Caco-2 (cell line): ENCODE measurements at regions not wholly inside any gene's neighbourhood (a gene's known extent, or its start where the extent isn't known, plus 50 kb on each side); places are given as distances from the start of the nearest gene placed in this dataset.
A peak's percentile ranks its signal among the peaks of the same experiment; 100 is the strongest.

Experiments used
- BruUV-seq: library from RNA; stranded (reverse); fragments of 400-500 nt; replicated peaks from 2 replicates; lab custom pipeline; 2021; lab: Mats Ljungman, UMichigan
- CTCF ChIA-PET: fragments of 300-600 bp; sonication (Branson Sonifier 250); formaldehyde crosslinking; loops from one replicate; lab custom pipeline; 2022; ENCODE audit warnings: antibody characterized with exemption; lab: Charles Lee
- POLR2A ChIA-PET: fragments of 300-600 bp; sonication (Branson Sonifier 250); formaldehyde crosslinking; loops from one replicate; lab custom pipeline; 2022; ENCODE audit warnings: antibody characterized with exemption; lab: Charles Lee
- DNase-seq, 2 experiments: peaks; one replicate each; pipeline versions ENCODE4 v3.0.0 to v3.0.0-alpha.2; 2020 to 2022
- H3K27me3 ChIP-seq: replicated peaks from 2 replicates; pipeline ENCODE4 v1.6.0; 2011; ENCODE audit warnings: low read length; ENCODE audit not compliant: control insufficient read depth, insufficient read depth
- H3K36me3 ChIP-seq: 2 replicates; pipeline ENCODE4 v1.5.1; 2011; ENCODE audit warnings: low read length; ENCODE audit not compliant: control insufficient read depth, insufficient read depth
- H3K4me1 ChIP-seq: fragments of 250-450 bp; sonication (Bioruptor Pico); 2 replicates; pipeline ENCODE4 v1.5.1; 2020; ENCODE audit warnings: mild to moderate bottlenecking
- H3K4me3 ChIP-seq: 2 replicates; pipeline ENCODE4 v1.5.1; 2011; ENCODE audit warnings: low read depth, mild to moderate bottlenecking, control low read depth, low read length
- H3K9me3 ChIP-seq: fragments of 250-450 bp; sonication (Bioruptor Pico); 2 replicates; pipeline ENCODE4 v1.5.1; 2020; ENCODE audit warnings: mild to moderate bottlenecking, moderate library complexity
- H3K27ac Mint-ChIP-seq: one replicate; pipeline ENCODE4 v1.8.0; 2022; ENCODE audit warnings: mixed read lengths; ENCODE audit not compliant: unreplicated experiment
- H3K27me3 Mint-ChIP-seq: one replicate; pipeline ENCODE4 v1.8.0; 2022; ENCODE audit warnings: mixed read lengths; ENCODE audit not compliant: insufficient read depth, unreplicated experiment
- H3K36me3 Mint-ChIP-seq: one replicate; pipeline ENCODE4 v1.8.0; 2022; ENCODE audit warnings: mild to moderate bottlenecking, mixed read lengths; ENCODE audit not compliant: insufficient read depth, unreplicated experiment
- H3K4me1 Mint-ChIP-seq: one replicate; pipeline ENCODE4 v1.8.0; 2022; ENCODE audit warnings: low read depth, mixed read lengths; ENCODE audit not compliant: unreplicated experiment
- H3K4me3 Mint-ChIP-seq: one replicate; pipeline ENCODE4 v1.8.0; 2022; ENCODE audit warnings: mild to moderate bottlenecking, moderate library complexity, mixed read lengths; ENCODE audit not compliant: unreplicated experiment
- H3K9me3 Mint-ChIP-seq: one replicate; pipeline ENCODE4 v1.8.0; 2022; ENCODE audit warnings: mixed read lengths; ENCODE audit not compliant: unreplicated experiment
- intact Hi-C: fragments of 100-400 bp; cut with micrococcal nuclease; formaldehyde crosslinking; loops from one replicate; pipeline ENCODE4 v1.10.0; 2022; ENCODE audit not compliant: unreplicated experiment
- TF ChIP-seq, protein P1 (sequence below), 2 experiments: fragments of 200-600 bp in 1 of 2; IDR thresholded peaks; 1 replicate in 1 of 2; 2 replicates in 1 of 2; pipeline versions ENCODE4 v1.5.1 to v1.8.0; 2011 to 2022; ENCODE audit warnings: antibody characterized with exemption in 1 of 2, control low read depth in 1 of 2, inconsistent platforms in 1 of 2, low read depth in 1 of 2, low read length in 1 of 2, mild to moderate bottlenecking in 1 of 2, moderate library complexity in 1 of 2; ENCODE audit not compliant: insufficient read depth in 1 of 2, severe bottlenecking in 1 of 2, unreplicated experiment in 1 of 2

DNA sequence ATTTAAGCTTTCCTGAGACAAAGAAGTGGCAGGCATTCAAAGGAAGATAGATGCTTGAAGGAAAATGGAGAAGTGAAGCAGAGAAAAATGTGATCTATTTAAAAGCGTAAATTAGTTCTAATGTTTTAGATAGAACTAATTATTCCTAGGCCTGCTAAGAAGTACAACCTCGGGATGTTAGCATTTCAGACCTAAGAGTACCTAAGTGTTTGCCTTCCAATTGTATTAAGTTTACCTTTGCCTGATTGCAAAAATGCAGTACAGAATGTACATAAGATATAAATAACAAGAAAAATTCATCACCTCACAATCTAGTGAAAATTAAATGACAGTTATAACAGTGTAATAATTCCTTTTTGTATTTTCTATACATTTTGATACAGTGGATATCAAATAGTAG lies 71.1 kb upstream of the HNMT start:
- Mint-ChIP-seq H3K27ac (peak overlapping the region; percentile 21), H3K36me3 (no peaks in the 10 kb centered on the region), H3K27me3 (no peaks in the 10 kb centered on the region), H3K4me1 (peaks cover 31% of the 10 kb centered on the region), H3K9me3 (no peaks in the 10 kb centered on the region), H3K4me3 (peak overlapping the region; percentile 23)
- Histone ChIP-seq H3K4me3 (no peak overlapping the region), H3K4me1 (peaks cover 23% of the 10 kb centered on the region), H3K36me3 (no peaks in the 10 kb centered on the region), H3K27me3 (no peaks in the 10 kb centered on the region), H3K9me3 (no peaks in the 10 kb centered on the region)
- ChIA-PET CTCF (interaction anchor here (1.2 kb wide), 1 partner anchor 27 kb away, joined by 3 read pairs; no protein-coding TSS in a partner anchor), POLR2A (no interaction called here)
- intact Hi-C loops: no loop called here
- TF ChIP-seq, protein P1, sequence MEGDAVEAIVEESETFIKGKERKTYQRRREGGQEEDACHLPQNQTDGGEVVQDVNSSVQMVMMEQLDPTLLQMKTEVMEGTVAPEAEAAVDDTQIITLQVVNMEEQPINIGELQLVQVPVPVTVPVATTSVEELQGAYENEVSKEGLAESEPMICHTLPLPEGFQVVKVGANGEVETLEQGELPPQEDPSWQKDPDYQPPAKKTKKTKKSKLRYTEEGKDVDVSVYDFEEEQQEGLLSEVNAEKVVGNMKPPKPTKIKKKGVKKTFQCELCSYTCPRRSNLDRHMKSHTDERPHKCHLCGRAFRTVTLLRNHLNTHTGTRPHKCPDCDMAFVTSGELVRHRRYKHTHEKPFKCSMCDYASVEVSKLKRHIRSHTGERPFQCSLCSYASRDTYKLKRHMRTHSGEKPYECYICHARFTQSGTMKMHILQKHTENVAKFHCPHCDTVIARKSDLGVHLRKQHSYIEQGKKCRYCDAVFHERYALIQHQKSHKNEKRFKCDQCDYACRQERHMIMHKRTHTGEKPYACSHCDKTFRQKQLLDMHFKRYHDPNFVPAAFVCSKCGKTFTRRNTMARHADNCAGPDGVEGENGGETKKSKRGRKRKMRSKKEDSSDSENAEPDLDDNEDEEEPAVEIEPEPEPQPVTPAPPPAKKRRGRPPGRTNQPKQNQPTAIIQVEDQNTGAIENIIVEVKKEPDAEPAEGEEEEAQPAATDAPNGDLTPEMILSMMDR (IDR thresholded peaks at IDR 0.05; ENCODE audit: insufficient read depth in 1 of 2, low read depth in 1 of 2, low read length in 1 of 2, severe bottlenecking in 1 of 2, unreplicated experiment in 1 of 2): no peak
- no TSS peak for BruUV-seq
- DNase-seq: no peak

DNA sequence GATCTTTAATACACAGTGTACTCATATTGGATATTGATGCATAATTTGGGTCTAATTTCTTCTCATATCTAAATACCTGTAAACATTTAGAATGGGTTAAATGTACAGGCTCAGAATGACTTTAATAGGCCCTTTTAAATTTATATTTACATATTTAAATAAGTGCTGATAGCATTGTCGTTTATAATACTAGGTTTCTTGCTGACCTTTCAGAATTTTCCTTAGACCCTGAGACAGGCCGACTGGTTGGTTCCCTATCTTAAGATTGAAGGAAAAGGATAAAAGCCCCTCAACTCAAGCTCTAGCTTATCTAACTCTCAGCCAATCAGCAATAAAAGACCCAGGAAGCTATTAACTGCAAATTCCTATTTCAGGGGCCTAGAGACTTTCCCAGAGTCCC lies 67.8 kb upstream of the HNMT start:
- Histone ChIP-seq H3K27me3 (no peaks in the 10 kb centered on the region), H3K4me1 (peaks cover 23% of the 10 kb centered on the region), H3K36me3 (no peaks in the 10 kb centered on the region), H3K4me3 (no peak overlapping the region), H3K9me3 (no peaks in the 10 kb centered on the region)
- Mint-ChIP-seq H3K36me3 (no peaks in the 10 kb centered on the region), H3K4me1 (peaks cover 31% of the 10 kb centered on the region), H3K27me3 (no peaks in the 10 kb centered on the region), H3K27ac (peak overlapping the region; percentile 76), H3K9me3 (no peaks in the 10 kb centered on the region), H3K4me3 (no peak overlapping the region)
- intact Hi-C loops: no loop called here
- POLR2A ChIA-PET: no interaction called here
- BruUV-seq: no TSS peak
- TF ChIP-seq, protein P1 (IDR thresholded peaks at IDR 0.05; ENCODE audit: insufficient read depth in 1 of 2, low read depth in 1 of 2, low read length in 1 of 2, severe bottlenecking in 1 of 2, unreplicated experiment in 1 of 2): no peak
- CTCF ChIA-PET: no interaction called here
- DNase-seq: no peak

DNA sequence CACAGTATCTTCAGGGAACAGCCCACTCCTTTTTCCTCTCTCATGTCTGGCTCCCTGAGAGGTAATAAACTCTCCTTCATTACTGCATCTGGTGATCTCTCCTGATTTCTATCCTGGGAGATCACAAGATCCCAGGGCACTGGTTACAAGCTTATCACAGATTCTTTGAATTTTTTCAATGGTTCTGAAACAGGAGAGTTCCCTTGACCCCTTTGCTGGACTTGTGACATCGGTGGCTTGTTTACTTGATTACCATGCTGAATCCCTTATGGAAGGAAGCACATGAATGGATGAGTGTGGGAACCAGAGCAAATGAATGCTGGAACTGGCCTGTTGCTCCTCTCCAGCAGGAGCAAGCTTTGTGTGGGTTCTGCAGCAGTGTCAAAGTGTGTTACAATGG lies 67.2 kb upstream of the HNMT start:
- BruUV-seq: no TSS peak
- H3K36me3 ChIP-seq: no peaks in the 10 kb centered on the region
- no peaks in the 10 kb centered on the region for H3K27me3 ChIP-seq
- no peaks in the 10 kb centered on the region for H3K9me3 Mint-ChIP-seq
- H3K27me3 Mint-ChIP-seq: no peaks in the 10 kb centered on the region
- H3K4me3 ChIP-seq: no peak overlapping the region
- peaks cover 22% of the 10 kb centered on the region for H3K4me1 ChIP-seq
- POLR2A ChIA-PET: no interaction called here
- no peak overlapping the region for H3K4me3 Mint-ChIP-seq
- peak overlapping the region; percentile 76 for H3K27ac Mint-ChIP-seq
- peaks cover 31% of the 10 kb centered on the region for H3K4me1 Mint-ChIP-seq
- peak in 1 of 2 experiments; percentile 44 for DNase-seq
- no peaks in the 10 kb centered on the region for H3K9me3 ChIP-seq
- no peaks in the 10 kb centered on the region for H3K36me3 Mint-ChIP-seq
- CTCF ChIA-PET: interaction anchor here (1.0 kb wide), 1 partner anchor 933 kb away, joined by 3 read pairs; no protein-coding TSS in a partner anchor
- intact Hi-C loops: no loop called here
- TF ChIP-seq, protein P1 (IDR thresholded peaks at IDR 0.05; ENCODE audit: insufficient read depth in 1 of 2, low read depth in 1 of 2, low read length in 1 of 2, severe bottlenecking in 1 of 2, unreplicated experiment in 1 of 2): no peak
